RCC 7860 (cell line): ENCODE measurements at regions not wholly inside any gene's neighbourhood (a gene's known extent, or its start where the extent isn't known, plus 50 kb on each side); places are given as distances from the start of the nearest gene placed in this dataset.

Experiments
- DNase-seq: peaks from one replicate; pipeline ENCODE4 v3.0.0-alpha.2; 2015; ENCODE audit warnings: low spot score
- FAIRE-seq: peaks from 2 replicates; lab custom pipeline; 2012; peaks lifted over from hg19 to GRCh38; lab: Jason Lieb, UNC

DNA sequence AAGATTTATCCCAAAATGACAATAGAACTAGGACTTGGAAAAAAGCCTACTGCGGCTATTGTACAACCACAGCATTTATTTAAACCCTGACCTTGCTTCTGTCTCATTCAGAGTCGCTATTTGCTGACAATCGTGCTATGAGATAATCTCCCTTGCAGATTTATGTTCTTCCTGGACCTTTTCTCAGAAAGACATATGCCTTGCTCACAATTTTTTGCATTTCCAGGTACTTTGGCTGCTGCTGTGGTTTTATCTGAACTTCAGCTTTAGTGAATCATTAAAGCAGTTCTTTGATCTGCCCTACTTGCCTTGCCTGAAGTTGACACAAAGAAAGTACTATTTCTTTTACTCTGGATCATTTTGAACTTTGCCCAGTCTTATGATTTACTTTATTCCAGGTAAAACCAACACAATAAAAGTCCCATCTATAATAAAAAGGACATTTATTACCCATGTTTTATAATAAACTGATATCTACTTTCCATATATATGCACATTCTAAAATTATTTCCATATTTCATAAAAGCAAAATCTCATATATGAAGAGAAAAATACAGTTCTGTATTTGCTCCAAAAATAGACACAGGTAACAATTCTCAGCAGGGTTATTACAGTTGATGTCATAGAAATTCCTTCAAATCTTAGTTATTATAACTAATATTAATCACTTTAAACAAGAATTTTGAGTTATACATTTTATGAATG lies 63.4 kb upstream of the CARD18 start:
- no peak for DNase-seq
- peak; percentile 7 for FAIRE-seq

DNA sequence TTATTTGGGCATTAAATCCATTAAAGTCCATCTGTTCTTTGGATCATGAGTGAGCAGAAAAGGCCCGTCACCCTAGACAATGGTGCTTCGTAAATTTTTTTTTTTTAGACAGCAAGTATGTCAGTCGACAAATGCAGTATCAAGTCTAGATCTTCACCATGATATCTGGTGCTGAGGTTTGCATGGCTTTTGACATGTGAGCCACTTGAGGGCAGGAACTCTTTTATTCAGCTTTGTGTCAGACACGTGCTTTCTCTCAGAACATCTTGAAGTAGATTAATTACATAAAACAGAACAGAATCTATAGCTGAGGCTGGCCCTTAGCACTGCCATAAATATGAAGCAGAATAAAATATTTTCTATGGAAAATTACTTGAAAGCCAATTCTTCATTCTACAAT lies 62.9 kb upstream of the CARD18 start:
- DNase-seq (no peak), FAIRE-seq (no peak)

DNA sequence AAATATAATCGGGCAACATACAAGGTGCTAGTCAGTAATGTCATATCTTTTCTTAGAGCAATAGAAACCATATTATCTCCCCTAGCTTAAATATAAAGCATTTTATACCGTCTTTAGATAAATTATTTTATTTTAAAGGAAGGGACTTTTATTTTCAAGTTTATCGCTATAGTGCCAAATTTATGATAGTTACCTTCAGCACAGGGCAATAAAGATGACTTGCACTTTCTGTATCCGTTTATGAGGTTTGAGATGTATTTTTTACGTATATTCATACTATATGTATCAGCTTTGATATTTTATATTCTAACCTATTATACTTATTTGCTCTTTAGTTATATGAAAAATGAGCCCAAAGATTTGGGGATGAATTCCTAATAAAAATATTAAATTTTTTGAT lies 61.6 kb upstream of the CARD18 start:
- DNase-seq (no peak), FAIRE-seq (no peak)

DNA sequence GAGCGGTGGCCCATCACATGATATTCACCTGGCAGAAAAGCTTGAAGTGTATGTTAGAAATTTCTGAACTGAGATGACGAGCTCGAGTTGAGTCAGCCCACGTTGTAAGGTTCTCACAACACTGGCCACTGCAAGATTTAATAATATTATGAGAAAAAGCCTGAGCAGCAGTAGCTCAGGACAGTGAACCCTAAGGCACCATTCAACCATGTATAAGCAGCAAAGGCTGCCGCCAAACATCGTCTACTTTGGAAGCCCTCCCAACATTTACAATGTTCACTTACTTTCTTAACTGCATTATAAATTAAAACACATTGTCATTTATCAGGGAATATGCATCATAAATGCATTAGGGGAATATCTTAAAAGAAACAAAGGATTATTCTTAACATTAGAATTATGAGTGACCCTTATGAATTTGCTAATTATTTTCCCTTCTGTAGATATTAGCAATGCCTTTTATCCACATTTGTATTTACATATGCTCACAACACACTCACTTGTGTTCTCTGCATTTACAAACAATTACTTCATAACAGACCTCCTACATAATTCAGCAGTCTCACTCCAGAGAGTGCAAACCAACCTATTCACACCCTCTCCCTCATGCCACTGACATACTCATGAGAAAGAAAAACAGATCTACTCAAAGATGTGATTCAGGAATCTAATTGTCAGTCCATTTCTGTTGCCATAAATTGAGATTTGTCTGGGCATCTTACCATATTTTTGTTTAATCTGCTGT lies 57.7 kb upstream of the CARD18 start:
- FAIRE-seq, result no peak
- DNase-seq, result no peak

DNA sequence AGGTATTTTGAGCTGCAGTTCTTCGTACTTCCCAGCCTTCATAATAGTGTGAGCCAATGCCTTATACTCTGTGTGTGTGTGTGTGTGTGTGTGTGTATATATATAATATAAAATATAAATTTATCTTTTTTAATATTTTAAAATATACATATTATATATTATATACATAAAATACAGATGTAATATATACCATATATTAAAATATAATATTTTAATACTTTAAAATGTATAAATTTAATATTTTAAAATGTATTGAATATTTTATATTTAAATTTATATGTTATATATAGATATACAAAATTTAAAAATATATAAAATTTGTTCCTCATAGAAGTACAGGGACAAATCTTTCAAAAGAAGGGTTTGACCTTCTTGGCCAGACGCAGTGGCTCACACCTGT lies 53.7 kb upstream of the CARD18 start:
- FAIRE-seq, result peak; percentile 69
- DNase-seq, result no peak

DNA sequence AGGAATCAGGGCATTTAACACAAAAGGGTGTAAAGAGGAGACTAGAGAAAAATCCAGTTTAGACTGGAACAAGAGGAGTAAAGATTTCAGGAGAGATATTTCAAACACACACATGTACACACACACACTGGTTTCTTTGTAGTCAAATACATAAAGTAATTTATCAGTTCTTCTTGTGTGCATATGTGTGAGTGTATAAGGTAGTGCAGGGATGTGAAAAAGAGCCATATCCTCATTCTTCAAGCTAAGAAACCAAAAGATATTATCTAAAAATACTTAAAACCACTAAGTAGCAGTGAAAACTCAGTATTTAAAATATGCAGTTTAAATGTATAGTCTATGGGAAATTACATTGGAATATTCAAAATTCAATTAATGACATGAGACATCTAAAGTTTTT lies 52.5 kb upstream of the CARD18 start:
- FAIRE-seq, result no peak
- no peak for DNase-seq

DNA sequence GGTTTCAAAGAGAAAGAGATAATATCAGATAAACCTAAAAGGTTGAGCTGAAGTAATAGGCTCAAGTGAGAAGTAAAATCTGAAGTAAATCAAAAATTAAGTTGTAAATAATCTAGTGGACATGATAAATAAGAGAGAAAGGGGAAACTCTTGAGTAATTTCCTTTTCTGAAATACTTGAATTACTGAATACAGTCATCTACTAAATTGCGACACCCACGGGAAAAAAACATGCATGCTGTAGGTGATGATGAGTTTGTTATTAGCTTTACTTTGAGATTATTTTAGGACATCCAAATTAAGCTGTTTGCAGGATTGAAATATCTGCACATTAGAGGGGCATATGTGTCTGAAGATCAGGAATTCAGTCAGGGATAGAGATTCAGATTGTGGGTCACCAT lies 50.0 kb upstream of the CARD18 start:
- DNase-seq, result no peak
- FAIRE-seq, result no peak
